NCI-H2081 treated with DMSO at 0.1 percent for 48 hours (cell line): ENCODE measurements at regions not wholly inside any gene's neighbourhood (a gene's known extent, or its start where the extent isn't known, plus 50 kb on each side); places are given as distances from the start of the nearest gene placed in this dataset.

ENCODE experiments used
- DNase-seq: peaks from one replicate; lab custom pipeline; 2025; lab: John Stamatoyannopoulos, UW

GRCh38 chr6:164554700-164555476 is 754.5 kb downstream of the C6orf118 start:
- no peak for DNase-seq

- no peak for DNase-seq
Measured at GRCh38 chr6:164554226-164554625, 755.2 kb downstream of the C6orf118 start.

- no peak for DNase-seq
Measured at GRCh38 chr6:164551706-164552105, 757.7 kb downstream of the C6orf118 start.

- DNase-seq = no peak
Measured at GRCh38 chr6:164547076-164547475, 762.3 kb downstream of the C6orf118 start.

GRCh38 chr6:164546263-164546662 is 763.1 kb downstream of the C6orf118 start:
- no peak for DNase-seq

GRCh38 chr6:164534070-164534766 is 775.2 kb downstream of the C6orf118 start:
- no peak for DNase-seq

GRCh38 chr6:164533045-164533362 is 776.4 kb downstream of the C6orf118 start:
- no peak for DNase-seq

GRCh38 chr6:164532198-164533044 is 777.0 kb downstream of the C6orf118 start:
- no peak for DNase-seq

- no peak for DNase-seq
Measured at GRCh38 chr6:164531736-164532135, 777.7 kb downstream of the C6orf118 start.

GRCh38 chr6:164528539-164528938 is 780.9 kb downstream of the C6orf118 start:
- DNase-seq = no peak

- no peak for DNase-seq
Measured at GRCh38 chr6:164523087-164523654, 786.2 kb downstream of the C6orf118 start.

- DNase-seq = no peak
Measured at GRCh38 chr6:164520916-164521315, 788.5 kb downstream of the C6orf118 start.

GRCh38 chr6:164507206-164507940 is 802.0 kb downstream of the C6orf118 start:
- no peak for DNase-seq

- DNase-seq = no peak
Measured at GRCh38 chr6:164505425-164505824, 804.0 kb downstream of the C6orf118 start.

- no peak for DNase-seq
Measured at GRCh38 chr6:164502833-164503232, 806.6 kb downstream of the C6orf118 start.

- DNase-seq = no peak
Measured at GRCh38 chr6:164495882-164496495, 813.4 kb downstream of the C6orf118 start.

- DNase-seq = no peak
Measured at GRCh38 chr6:164478426-164478825, 831.0 kb downstream of the C6orf118 start.

- no peak for DNase-seq
Measured at GRCh38 chr6:164477790-164478189, 831.6 kb downstream of the C6orf118 start.

- DNase-seq = no peak
Measured at GRCh38 chr6:164477101-164477500, 832.3 kb downstream of the C6orf118 start.

- DNase-seq = no peak
Measured at GRCh38 chr6:164469276-164469949, 840.0 kb downstream of the C6orf118 start.

GRCh38 chr6:164455835-164456234 is 853.6 kb downstream of the C6orf118 start:
- DNase-seq = no peak
